ENCODE measurements at regions not wholly inside any gene's neighbourhood (a gene's known extent, or its start where the extent isn't known, plus 50 kb on each side); places are given as distances from the start of the nearest gene placed in this dataset.

DNA sequence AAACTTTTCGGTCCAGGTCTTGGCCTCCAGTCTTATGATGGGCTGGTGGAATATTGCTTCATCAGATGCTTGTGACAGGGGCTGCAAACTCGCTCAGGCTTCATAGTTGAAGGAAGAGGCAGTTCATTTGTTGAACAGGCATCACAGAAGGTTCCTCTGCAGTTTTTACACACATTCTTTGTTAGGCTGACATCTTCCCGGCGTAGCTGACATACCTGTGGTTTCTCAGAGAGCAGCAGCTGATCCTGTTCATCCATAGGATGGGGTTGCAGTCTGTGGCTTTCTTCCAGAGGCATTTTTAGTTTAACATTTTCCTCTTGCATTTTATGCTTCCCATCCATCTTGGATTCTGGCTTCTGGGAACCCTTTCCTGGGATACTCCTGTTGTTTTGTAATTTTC lies 1255.2 kb downstream of the EFNA5 start:
- H3K4me3 ChIP-seq (replicated peaks; ENCODE audit: low read depth, low read length): no peak overlapping the region
- DNase-seq (ENCODE audit: extremely low read depth, low read depth): peak; percentile 61
- TF ChIP-seq, protein P1, sequence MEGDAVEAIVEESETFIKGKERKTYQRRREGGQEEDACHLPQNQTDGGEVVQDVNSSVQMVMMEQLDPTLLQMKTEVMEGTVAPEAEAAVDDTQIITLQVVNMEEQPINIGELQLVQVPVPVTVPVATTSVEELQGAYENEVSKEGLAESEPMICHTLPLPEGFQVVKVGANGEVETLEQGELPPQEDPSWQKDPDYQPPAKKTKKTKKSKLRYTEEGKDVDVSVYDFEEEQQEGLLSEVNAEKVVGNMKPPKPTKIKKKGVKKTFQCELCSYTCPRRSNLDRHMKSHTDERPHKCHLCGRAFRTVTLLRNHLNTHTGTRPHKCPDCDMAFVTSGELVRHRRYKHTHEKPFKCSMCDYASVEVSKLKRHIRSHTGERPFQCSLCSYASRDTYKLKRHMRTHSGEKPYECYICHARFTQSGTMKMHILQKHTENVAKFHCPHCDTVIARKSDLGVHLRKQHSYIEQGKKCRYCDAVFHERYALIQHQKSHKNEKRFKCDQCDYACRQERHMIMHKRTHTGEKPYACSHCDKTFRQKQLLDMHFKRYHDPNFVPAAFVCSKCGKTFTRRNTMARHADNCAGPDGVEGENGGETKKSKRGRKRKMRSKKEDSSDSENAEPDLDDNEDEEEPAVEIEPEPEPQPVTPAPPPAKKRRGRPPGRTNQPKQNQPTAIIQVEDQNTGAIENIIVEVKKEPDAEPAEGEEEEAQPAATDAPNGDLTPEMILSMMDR (IDR thresholded peaks at IDR 0.05; ENCODE audit: low read depth, low read length, missing control alignments): no peak

DNA sequence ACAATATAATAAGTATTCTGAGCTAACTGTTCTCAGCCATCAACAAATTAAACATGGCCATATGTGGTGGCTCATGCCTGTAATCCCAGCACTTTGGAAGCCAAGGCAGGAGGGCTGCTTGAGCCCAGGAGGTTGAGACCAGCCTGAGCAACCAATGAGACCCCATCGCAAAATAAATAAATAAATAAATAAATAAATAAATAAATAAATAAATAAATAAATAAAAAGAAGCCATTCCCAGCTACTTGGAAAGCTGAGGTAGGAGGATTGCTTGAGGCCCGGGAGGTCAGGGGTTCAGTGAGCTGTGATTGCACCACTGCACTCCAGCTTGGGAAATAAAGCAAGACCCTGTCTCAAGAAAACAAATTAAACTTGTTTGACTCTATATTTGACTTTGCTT lies 1256.4 kb downstream of the EFNA5 start:
- H3K4me3 ChIP-seq (replicated peaks; ENCODE audit: low read depth, low read length): no peak overlapping the region
- DNase-seq (ENCODE audit: extremely low read depth, low read depth): no peak
- TF ChIP-seq, protein P1 (IDR thresholded peaks at IDR 0.05; ENCODE audit: low read depth, low read length, missing control alignments): no peak

DNA sequence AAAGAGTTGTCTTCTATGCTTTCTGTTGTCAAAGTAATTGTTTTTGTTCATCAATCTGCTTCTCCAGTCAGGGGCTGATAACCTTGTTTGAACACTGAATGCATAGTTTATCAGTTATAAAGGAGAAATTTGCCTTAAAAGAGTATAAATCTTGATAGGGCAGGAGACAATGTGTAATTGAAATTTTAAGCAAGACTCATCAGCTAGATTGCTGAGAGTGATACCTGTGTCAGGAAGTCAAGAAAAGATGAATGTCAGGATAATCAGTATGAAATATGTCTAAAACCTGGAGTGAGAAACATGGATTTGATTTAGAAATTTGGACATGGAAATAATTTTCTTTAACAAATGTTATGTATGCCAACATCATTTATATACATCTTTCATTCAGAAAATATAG lies 1258.1 kb downstream of the EFNA5 start:
- TF ChIP-seq, protein P1 (IDR thresholded peaks at IDR 0.05; ENCODE audit: low read depth, low read length, missing control alignments): no peak
- DNase-seq (ENCODE audit: extremely low read depth, low read depth): no peak

DNA sequence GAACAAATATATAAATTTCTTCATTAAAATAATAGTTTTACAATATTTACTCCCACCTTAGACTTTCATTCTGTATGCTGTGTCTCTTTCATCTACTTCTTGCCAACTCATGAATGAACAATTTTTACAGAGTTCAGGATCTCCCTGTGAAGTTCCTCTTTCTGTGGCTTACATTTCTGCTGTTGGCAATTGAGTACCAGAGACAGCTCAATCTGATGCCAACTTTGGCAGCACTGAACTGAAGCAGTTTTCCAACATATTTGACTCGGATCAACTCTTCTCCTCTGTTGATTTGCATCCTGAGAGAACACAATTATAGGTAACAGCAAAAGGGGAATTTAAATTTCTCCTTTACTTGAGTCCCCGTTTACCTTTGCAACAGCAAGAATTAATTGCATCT lies 1262.2 kb downstream of the EFNA5 start:
- H3K4me3 ChIP-seq (replicated peaks; ENCODE audit: low read depth, low read length): no peak overlapping the region
- TF ChIP-seq, protein P1 (IDR thresholded peaks at IDR 0.05; ENCODE audit: low read depth, low read length, missing control alignments): no peak
- no peak for DNase-seq (ENCODE audit: extremely low read depth, low read depth)

More for the DNA sequence above, 1258.1 kb downstream of the EFNA5 start:
- H3K4me3 ChIP-seq (replicated peaks; ENCODE audit: low read depth, low read length): no peak overlapping the region

DNA sequence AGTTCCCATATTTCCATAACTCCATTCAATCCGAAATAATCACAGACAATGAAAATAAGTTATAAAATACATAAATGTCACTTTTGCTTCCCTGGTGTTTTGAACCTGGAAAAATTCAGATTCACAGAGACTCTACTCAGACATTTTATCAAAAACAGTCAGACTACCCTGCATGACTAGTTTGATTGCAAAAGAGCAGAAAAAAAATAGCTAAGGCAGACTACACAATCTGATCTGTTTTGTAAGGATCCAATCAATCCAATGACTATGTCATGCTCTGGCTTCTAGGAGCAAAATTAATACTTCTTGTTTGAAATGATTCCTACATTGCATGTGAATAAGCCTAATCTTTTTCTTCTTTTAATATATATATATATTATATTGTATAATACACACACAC lies 1262.6 kb downstream of the EFNA5 start:
- TF ChIP-seq, protein P1 (IDR thresholded peaks at IDR 0.05; ENCODE audit: low read depth, low read length, missing control alignments): no peak
- DNase-seq (ENCODE audit: extremely low read depth, low read depth): no peak
- no peak overlapping the region for H3K4me3 ChIP-seq (replicated peaks; ENCODE audit: low read depth, low read length)

DNA sequence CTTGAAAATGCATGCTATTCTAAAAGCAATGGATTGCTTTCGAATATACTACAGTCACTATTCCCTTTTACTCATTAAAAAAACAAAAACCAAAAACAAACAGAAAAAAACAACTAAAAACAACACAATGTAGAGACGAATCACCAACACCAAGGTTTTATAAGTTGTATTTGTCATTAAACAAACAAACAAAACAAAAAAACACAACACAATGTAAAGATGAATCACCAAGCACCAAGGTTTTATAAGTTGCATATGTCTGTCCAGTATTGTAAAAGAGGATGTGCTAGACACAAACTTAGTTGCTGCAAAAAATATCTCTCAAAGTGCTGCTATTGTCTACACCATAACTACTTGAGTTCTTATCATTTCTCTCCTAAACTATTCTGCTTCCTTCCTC lies 1269.2 kb downstream of the EFNA5 start:
- TF ChIP-seq, protein P1 (IDR thresholded peaks at IDR 0.05; ENCODE audit: low read depth, low read length, missing control alignments): no peak
- H3K4me3 ChIP-seq (replicated peaks; ENCODE audit: low read depth, low read length): no peak overlapping the region
- DNase-seq (ENCODE audit: extremely low read depth, low read depth): no peak

DNA sequence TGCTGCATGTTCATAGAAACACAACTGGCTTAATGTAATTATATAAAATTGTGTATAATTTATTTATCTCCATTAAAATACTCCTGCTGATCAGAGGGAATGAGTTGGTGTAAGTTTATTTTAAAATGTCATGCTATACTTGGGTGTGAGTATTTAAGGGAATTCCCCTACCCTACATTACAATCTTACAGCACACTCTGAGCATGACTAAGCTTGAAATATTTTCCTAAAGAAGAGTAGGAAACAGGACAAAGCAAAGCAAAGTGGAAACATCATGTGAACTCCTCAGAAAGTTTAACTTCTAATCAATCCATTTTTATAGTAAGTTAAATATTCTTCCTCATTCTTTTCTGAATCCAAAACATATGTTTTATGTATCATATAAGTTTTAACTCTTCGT lies 1271.3 kb downstream of the EFNA5 start:
- no peak for DNase-seq (ENCODE audit: extremely low read depth, low read depth)
- TF ChIP-seq, protein P1 (IDR thresholded peaks at IDR 0.05; ENCODE audit: low read depth, low read length, missing control alignments): no peak
- no peak overlapping the region for H3K4me3 ChIP-seq (replicated peaks; ENCODE audit: low read depth, low read length)

Data from HFF-Myc (cell line).